Smooth muscle cell (in vitro differentiated cells): ENCODE measurements at regions not wholly inside any gene's neighbourhood (a gene's known extent, or its start where the extent isn't known, plus 50 kb on each side); places are given as distances from the start of the nearest gene placed in this dataset.

ENCODE experiments used
- DNase-seq: peaks from one replicate; lab custom pipeline; 2025; ENCODE audit not compliant: unreplicated experiment; lab: John Stamatoyannopoulos, UW
- H2AFZ ChIP-seq: fragments of 200-600 bp; sonication (generic); 2 replicates; pipeline ENCODE4 v1.6.0; 2016; ENCODE audit warnings: antibody characterized with exemption, low read depth, mild to moderate bottlenecking
- H3F3A ChIP-seq: fragments of 200-600 bp; sonication (generic); 2 replicates; pipeline ENCODE4 v1.6.0; 2017; ENCODE audit warnings: antibody characterized with exemption, low read depth
- H3K27ac ChIP-seq: fragments of 200-600 bp; sonication (generic); 2 replicates; pipeline ENCODE4 v1.5.1; 2016; ENCODE audit warnings: low read depth, mild to moderate bottlenecking
- H3K27me3 ChIP-seq: fragments of 200-600 bp; sonication (generic); 2 replicates; pipeline ENCODE4 v1.6.1; 2016; ENCODE audit warnings: low read depth, mild to moderate bottlenecking
- H3K36me3 ChIP-seq: fragments of 200-600 bp; sonication (generic); 2 replicates; pipeline ENCODE4 v1.5.1; 2016; ENCODE audit warnings: low read depth
- H3K4me1 ChIP-seq: fragments of 200-600 bp; sonication (generic); 2 replicates; pipeline ENCODE4 v1.5.1; 2016; ENCODE audit warnings: low read depth
- H3K4me2 ChIP-seq: fragments of 200-600 bp; sonication (generic); 2 replicates; pipeline ENCODE4 v1.6.0; 2016; ENCODE audit warnings: mild to moderate bottlenecking
- H3K4me3 ChIP-seq: fragments of 200-600 bp; sonication (generic); 2 replicates; pipeline ENCODE4 v1.5.1; 2016; ENCODE audit warnings: mild to moderate bottlenecking
- H3K79me2 ChIP-seq: fragments of 200-600 bp; sonication (generic); 2 replicates; pipeline ENCODE4 v1.6.0; 2016; ENCODE audit warnings: low read depth, mild to moderate bottlenecking
- H3K9ac ChIP-seq: fragments of 200-600 bp; sonication (generic); 2 replicates; pipeline ENCODE4 v1.6.0; 2016; ENCODE audit warnings: low read depth
- H3K9me3 ChIP-seq: fragments of 200-600 bp; sonication (generic); replicated peaks from 2 replicates; pipeline ENCODE4 v1.5.1; 2016; ENCODE audit warnings: low read depth
- H4K20me1 ChIP-seq: fragments of 200-600 bp; sonication (generic); 2 replicates; pipeline ENCODE4 v1.6.0; 2016; ENCODE audit warnings: low read depth
- CTCF ChIP-seq: fragments of 200-600 bp; sonication (generic); IDR thresholded peaks from 2 replicates; pipeline ENCODE4 v1.5.1; 2017; ENCODE audit warnings: borderline replicate concordance, mild to moderate bottlenecking, antibody characterized with exemption; ENCODE audit not compliant: insufficient read depth, poor library complexity, severe bottlenecking
- WGBS: methylation state at CpG from one replicate; pipeline ENCODE4 v1.1.7; 2016; ENCODE audit warnings: low lambda C conversion rate; 5-methylcytosine and 5-hydroxymethylcytosine counted together

GRCh38 chr4:127212701-127213100, 420.1 kb upstream of the INTU start:
- TF ChIP-seq CTCF, result no peak

GRCh38 chr4:127214016-127214415, 418.7 kb upstream of the INTU start:
- H3K27me3 ChIP-seq, result no peaks in the 10 kb centered on the region
- no peak for DNase-seq
- no peak overlapping the region for H3K9ac ChIP-seq
- no peak for TF ChIP-seq CTCF
- H2AFZ ChIP-seq, result peak overlapping the region; percentile 65
- H3K9me3 ChIP-seq, result no peaks in the 10 kb centered on the region
- no peaks in the 10 kb centered on the region for H3K79me2 ChIP-seq
- WGBS, result 54% methylated on average over 2 of the region's 2 CpGs
- H3K4me2 ChIP-seq, result peak overlapping the region; percentile 9
- H3K36me3 ChIP-seq, result no peaks in the 10 kb centered on the region
- H3K27ac ChIP-seq, result no peak overlapping the region
- H3K4me3 ChIP-seq, result no peak overlapping the region
- no peaks in the 10 kb centered on the region for H3F3A ChIP-seq
- H4K20me1 ChIP-seq, result no peaks in the 10 kb centered on the region
- H3K4me1 ChIP-seq, result no peaks in the 10 kb centered on the region

More at GRCh38 chr4:127212701-127213100, 420.1 kb upstream of the INTU start:
- Histone ChIP-seq H3K4me2 (no peak overlapping the region), H3F3A (no peaks in the 10 kb centered on the region), H3K4me3 (no peak overlapping the region), H4K20me1 (no peaks in the 10 kb centered on the region), H3K27ac (peak overlapping the region; percentile 48), H3K27me3 (no peaks in the 10 kb centered on the region), H3K4me1 (no peaks in the 10 kb centered on the region), H3K9me3 (no peaks in the 10 kb centered on the region), H3K9ac (no peak overlapping the region), H2AFZ (peak overlapping the region; percentile 70), H3K79me2 (no peaks in the 10 kb centered on the region), H3K36me3 (no peaks in the 10 kb centered on the region)
- DNase-seq, result no peak
- WGBS, result 70% methylated on average over 4 of the region's 4 CpGs

- H3K79me2 ChIP-seq, result no peaks in the 10 kb centered on the region
- no peaks in the 10 kb centered on the region for H3K27me3 ChIP-seq
- no peak overlapping the region for H2AFZ ChIP-seq
- no peaks in the 10 kb centered on the region for H3F3A ChIP-seq
- no peak for DNase-seq
- H3K4me1 ChIP-seq, result no peaks in the 10 kb centered on the region
- no peak overlapping the region for H3K9ac ChIP-seq
- no peaks in the 10 kb centered on the region for H3K9me3 ChIP-seq
- 55% methylated on average over 4 of the region's 4 CpGs for WGBS
- TF ChIP-seq CTCF, result no peak
- H3K4me3 ChIP-seq, result no peak overlapping the region
- H4K20me1 ChIP-seq, result no peaks in the 10 kb centered on the region
- H3K4me2 ChIP-seq, result no peak overlapping the region
- H3K27ac ChIP-seq, result no peak overlapping the region
- H3K36me3 ChIP-seq, result no peaks in the 10 kb centered on the region
Observed at GRCh38 chr4:127214931-127215330, 417.8 kb upstream of the INTU start.

- no peaks in the 10 kb centered on the region for H3F3A ChIP-seq
- no peaks in the 10 kb centered on the region for H3K36me3 ChIP-seq
- H2AFZ ChIP-seq, result no peak overlapping the region
- DNase-seq, result no peak
- no peaks in the 10 kb centered on the region for H3K27me3 ChIP-seq
- no peak overlapping the region for H3K27ac ChIP-seq
- no peak overlapping the region for H3K4me2 ChIP-seq
- no peaks in the 10 kb centered on the region for H4K20me1 ChIP-seq
- H3K9me3 ChIP-seq, result no peaks in the 10 kb centered on the region
- H3K9ac ChIP-seq, result no peak overlapping the region
- H3K79me2 ChIP-seq, result no peaks in the 10 kb centered on the region
- TF ChIP-seq CTCF, result no peak
- H3K4me1 ChIP-seq, result no peaks in the 10 kb centered on the region
- 83% methylated on average over 2 of the region's 2 CpGs for WGBS
- no peak overlapping the region for H3K4me3 ChIP-seq
Observed at GRCh38 chr4:127217586-127218229, 415.0 kb upstream of the INTU start.
